Activated gamma-delta T cell (primary cell): ENCODE measurements at regions not wholly inside any gene's neighbourhood (a gene's known extent, or its start where the extent isn't known, plus 50 kb on each side); places are given as distances from the start of the nearest gene placed in this dataset.
"Not testable (repeated sequence)": the region's sequence is repeated elsewhere in the genome, so short reads cannot be mapped to it uniquely, and the experiment has no call there.

Experiments
- DNase-seq: peaks from one replicate; lab custom pipeline; 2025; lab: John Stamatoyannopoulos, UW

DNA sequence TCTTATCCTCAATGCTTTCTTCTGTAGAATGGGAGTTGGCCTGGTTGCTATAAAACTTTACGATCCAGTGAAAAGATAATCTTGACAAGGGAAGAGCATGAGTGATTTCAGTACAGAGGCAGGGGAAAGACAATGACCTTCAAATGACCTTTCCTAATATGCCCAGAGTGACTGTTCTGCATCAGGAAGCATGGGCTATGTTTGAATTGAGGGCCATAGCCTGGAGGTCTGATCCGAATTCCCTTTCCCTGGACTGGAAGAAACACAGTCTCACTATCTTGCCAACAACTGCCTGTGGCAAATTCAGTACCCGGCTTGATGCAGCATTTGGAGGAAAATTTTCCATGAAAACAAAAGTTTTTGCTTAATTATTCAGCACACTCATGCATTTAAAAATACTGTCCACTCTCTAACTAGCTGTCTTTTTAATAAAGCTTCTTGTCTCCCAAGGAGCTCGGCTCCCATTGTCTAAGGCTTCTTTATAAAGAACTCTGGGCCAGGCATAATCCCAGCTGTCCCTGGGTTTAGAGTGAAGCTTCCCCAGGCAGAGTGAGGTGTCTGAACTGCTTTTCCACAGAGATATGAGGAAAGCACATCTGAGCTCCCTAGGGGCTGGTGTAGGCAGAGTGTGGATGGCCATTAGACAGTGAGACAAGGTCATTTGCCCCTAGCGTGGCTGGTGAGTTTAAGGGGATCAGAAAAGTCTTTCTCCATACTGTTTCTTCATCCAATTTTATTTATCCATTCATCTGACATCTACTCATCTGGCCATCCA is 132.7 kb upstream of the CADM1 start:
- DNase-seq = no peak

DNA sequence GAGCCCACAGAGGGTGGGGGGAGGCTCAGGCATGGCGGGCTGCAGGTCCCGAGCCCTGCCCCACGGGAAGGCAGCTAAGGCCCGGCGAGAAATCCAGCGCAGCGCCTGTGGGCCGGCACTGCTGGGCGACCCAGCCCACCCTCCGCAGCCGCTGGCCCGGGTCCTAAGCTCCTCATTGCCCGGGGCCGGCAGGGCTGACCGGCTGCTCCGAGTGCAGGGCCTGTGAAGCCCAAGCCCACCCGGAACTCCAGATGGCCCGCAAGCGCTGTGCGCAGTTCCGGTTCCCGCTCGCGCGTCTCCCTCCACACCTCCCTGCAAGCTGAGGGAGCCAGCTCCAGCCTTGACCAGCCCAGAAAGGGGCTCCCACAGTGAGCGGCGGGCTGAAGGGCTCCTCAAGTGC is 129.8 kb upstream of the CADM1 start:
- DNase-seq = peak; percentile 13

DNA sequence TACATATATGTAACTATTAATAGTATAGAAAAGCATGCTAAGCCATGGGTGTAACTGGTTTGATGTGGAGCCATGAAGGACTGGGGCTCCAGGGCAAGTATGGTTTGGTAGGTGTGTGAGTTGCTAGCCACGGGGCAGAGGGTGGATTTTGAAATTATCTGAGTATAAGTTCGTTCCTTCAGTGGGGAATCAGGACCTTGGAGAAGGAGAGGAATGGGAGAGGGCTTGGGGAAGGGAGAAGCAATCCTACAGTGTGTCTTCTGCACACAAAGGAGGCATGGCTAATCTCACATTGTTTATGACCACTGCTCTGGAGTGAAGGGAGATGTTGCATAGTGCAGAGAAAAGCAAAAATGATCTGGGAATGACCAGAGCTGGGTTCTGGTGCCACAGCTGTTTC is 127.8 kb upstream of the CADM1 start:
- DNase-seq = no peak

DNA sequence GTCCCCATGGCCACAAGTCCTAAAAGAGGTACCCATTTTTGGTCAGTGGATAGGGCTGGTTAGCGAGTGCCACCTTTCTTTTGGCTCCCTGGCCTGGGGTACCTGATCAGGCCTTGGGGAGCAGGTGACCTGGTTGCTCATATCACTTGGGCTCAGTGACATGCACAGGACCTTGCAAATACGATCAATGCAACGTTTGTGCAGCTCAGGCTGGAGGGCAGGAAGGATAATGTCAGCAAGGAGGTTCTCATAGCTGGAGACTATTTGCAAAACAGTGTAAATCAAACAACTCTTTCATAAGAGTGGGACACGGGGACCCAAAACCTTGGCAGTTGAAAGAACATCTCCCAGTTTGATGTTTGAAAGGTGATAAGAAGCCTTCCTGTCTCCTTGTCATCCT is 127.4 kb upstream of the CADM1 start:
- DNase-seq = no peak

DNA sequence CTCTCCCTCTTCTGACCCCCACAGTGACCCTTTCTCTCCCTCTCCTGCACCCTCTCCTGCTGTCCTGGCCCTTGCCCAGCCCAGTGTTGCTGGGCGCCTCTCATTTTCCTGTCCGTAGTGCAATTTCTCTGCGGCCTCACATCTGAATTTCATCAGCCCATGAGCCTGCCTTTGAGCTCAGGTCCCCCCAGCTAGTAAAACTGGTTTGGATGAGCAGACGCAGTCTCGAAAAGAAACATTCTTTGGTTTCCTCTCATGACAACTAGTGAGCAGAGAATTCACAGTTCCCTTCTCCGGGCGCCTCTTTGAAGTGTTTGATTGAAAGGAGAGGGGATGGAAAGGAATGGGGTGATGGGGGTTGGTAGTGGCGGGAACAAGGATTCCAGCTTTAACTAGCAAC is 126.0 kb upstream of the CADM1 start:
- DNase-seq = no peak

DNA sequence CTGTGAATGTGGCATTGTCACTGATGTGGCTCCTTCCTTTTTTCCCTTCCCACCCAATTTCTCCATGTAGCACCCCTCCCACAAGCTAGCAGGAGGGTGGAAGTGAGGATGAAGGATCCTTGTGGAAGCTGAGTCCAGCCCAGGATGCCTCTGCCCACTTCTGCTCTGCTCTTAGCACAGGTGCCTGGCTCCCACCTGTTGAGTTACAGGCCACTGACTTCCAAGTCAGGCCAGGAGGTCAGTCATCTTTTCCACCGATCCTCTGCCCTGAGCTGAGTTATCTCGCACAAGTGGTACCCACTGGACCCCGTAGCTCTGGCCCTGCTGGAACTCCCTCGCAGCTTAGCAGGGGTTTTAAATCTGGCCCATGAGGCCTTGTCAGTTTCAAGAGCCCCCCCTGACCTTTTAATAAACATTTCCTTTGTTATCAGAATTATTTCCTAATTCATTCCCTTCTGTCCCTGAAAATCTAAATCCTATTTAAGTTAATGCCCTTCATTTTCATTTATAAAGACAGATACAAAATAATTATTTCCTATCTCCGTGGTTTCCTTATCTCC is 125.3 kb upstream of the CADM1 start:
- DNase-seq = no peak

DNA sequence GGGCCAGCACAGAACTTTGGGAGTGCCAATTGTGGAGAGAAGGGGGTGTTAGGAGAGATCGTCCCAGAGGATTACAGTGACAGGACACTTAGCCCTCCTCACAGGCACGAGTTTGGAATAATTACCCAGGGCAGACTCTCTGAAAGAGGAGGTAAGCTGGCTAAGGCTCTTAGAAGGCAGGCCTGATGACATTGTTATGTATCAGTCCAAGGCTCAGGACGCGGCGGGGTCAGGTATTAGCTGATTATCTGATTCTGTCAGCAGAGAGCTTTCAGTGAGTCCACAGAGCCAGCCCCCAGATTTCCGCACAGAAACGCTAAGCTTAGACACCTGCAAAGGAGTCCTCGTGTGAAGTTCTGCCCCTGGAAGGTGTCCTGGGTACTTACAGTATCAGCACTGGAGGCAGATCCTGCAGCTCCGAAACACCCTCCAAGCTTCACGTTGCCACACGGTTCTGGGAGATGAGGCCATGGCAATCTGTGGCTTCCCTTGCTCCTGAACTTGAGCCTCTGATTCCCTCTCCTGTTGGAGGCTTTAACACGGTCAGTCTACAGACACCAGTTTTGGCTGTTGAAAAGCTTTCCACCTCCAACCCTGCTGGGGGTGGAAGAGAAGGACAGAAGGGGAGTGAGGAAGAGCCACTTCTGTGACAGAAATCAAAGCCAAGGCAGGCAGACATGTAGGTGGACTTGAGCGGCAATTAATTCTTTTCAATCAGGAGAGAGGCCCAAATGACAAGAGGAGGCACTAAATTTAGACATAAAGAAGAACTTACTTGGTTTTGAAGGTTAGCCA is 123.6 kb upstream of the CADM1 start:
- DNase-seq = no peak

DNA sequence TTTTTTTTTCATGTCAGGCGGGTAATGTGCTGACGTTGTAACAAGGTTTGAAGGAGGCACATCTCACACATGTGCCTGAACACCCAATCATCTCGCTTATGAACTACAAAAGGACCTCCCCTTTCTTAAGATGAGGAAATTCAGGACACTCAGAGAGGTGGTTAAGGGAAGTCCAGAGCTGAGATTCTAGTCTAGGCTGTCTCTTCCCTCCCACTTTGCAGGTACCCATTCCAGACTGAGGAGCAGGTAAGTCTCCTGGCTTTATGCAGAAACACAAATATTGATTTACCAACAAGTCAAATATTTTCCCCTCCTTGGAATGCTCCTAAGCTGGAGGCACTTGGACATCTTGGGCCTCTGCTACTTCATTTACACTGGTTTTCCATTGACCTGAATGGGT is 122.9 kb upstream of the CADM1 start:
- DNase-seq = no peak

DNA sequence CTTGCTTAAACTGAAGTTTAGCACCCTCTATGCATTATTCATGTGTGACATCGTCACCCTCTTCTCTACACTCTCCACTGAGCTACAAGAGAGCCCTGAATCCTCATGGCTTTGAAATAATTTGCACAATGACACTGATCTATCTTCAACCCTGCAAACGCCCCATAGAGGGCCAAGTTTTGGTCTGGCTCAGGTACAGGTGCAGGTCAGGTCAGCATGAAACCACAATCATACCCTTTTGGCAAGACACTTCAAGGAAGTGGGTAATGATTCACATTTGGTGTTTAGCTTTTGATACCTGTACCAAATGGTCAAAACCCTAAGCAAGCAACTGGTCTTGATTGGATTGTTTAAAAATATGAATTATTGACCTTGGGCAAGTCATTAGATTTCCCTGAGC is 122.2 kb upstream of the CADM1 start:
- DNase-seq = no peak

DNA sequence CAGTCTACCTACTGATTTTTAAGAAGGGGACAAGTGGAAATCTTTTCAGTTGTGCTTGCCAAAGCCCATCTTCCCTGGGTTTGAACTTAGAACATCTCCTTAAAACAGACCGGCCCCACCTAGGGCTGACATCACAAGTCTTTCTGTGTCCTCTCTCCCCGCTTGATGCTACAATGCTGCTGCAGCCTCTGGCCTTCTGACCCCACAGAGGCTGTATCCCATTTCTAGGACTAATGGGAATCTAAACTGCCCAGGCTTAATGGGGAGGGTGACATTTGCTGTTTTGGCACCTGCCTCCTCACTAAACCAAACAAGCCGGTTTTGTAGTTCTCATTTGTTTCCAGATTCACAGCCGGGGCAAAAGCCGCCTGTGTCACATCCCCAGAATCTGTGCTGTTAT is 121.3 kb upstream of the CADM1 start:
- no peak for DNase-seq

DNA sequence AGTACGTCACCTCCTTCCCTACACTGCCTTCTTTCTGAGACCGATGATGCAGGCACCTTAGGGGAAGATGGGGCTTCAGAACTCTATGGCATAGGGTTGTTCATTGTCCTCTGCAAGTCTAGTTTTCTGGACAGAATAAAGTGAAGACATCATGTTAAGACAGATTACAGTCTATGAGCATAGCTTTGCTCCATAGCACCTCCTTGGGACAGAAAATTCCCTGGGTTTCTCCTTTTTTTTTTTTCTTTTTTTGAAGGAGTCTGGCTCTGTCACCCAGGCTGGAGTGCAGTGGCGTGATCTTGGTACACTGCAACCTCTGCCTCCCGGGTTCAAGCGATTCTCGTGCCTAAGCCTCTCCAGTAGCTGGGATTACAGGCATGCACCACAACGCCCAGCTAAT is 119.8 kb upstream of the CADM1 start:
- DNase-seq = no peak

DNA sequence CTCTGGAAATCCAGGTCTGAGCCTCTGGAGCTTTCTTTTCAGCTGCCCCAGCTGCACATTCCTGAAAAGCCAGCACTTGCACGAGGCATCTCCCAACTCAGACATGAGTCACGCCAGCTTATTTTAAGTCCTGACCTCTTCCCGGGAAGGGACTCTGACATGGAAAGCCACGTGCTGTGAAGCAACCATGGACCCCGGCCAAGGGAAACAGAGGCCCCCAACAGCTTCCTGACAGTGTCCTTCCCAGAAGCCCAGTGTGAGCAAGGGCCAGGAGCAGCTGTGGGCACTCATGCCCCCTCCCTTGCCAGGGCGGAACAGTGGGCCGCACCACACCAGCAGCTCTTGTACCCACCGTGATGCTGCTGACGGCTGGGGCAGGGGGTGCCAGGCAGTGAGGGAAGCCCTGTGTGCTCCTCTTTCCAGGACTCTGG is 118.8 kb upstream of the CADM1 start:
- no peak for DNase-seq

DNA sequence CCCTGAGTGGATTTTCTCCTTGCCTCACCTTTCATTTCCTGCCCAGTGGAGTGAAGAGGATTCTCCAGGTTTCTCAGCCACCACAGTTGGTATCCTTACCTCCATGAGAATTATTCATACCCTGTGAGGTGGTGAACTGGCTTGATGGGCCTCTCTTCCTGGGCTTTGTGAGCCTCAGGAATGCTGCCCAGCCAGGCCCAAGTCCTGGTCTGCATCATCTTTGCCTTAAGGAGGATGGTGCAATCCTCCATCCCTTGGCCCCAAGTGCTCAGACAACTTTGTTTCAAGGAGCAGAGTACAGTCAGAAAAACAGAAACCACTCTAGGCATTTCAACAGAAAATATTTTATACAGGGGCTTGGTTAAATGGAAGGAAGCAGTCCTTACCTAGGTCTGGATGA is 114.2 kb upstream of the CADM1 start:
- no peak for DNase-seq

DNA sequence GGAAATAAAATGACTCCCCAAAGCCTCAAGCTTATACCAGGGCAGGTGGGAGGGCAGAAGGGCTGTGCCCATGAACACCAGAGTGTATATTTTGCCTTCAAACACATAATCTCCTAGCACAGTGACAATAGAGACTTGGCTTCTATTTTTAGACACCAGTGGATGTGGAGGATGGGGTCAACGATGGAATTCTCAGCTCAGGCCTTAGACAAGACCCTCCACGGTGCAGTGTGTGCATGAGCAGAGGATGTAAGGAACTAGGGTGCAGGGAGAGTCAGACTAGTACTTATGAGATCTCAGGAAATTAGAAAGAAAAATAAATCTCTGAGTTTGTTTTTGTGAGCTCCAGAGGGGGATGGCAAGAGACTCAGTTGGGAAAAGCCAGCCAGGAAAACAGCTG is 113.6 kb upstream of the CADM1 start:
- no peak for DNase-seq

DNA sequence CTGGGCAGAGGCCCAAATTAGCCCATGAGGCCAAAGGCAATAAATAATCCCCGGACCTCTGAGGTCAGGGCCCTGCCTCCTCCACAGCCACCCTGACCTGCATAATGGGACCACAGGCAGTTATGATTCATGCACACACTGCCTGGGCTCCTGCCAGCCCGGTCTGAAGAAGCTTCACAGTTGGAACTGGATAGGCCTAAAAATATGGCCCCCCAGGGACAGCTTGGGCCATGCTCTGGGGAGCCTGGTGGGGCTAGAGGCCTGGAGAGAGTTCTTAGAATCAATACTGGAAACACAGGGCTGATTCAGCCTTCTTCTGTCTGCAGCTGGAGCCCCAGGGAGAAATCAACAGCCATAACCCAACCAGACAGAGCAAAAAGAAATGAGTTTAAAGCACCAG is 112.8 kb upstream of the CADM1 start:
- DNase-seq = no peak

DNA sequence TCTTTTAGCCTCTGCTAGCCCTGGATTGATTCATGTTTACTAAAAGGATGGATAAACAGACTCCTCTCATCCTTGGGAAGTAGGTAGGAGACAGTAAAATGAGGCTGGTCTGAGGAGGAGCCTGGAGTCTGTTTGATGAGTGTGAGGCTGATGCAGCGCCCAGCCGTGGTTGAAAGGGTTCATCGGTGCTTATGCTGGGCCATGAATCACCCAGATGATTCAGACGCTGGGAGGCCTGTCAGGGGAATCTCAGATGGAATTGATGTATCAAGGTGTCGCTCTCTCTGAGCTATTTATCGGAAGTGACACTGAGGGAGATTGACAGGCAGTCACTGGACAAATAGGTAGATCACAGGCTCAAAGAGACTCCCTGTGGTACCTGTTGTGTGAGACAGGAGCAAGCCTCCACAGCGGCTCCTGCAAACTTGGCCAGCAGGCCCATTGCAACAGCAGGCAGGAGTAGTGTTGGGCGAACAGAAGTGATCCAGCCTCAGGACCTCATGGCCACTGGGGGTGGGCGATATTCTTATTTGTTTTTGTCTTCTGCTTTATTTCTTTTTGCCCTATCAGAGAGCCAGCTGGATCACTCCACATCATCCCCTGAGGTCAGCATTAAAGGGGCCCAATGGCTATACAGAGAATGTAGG is 109.9 kb upstream of the CADM1 start:
- no peak for DNase-seq

DNA sequence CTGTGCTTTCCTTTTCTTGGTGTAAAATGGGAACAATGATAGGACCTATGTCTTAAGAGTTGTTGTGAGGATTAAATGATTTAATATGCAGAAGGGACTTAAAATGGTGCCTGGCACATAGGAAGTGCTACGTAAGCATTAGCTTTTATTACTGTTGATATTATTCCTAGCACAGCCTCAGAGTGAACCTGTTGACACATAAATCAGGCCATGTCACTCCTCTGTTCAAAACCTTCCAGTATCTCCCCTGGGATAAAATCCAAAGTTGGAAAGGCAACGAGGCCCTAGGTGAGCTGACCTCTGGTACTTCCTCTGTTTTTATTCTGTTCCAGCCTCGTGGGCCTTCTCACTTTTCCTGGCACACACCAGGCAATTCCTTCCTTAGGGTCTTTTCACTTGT is 108.8 kb upstream of the CADM1 start:
- DNase-seq = no peak

DNA sequence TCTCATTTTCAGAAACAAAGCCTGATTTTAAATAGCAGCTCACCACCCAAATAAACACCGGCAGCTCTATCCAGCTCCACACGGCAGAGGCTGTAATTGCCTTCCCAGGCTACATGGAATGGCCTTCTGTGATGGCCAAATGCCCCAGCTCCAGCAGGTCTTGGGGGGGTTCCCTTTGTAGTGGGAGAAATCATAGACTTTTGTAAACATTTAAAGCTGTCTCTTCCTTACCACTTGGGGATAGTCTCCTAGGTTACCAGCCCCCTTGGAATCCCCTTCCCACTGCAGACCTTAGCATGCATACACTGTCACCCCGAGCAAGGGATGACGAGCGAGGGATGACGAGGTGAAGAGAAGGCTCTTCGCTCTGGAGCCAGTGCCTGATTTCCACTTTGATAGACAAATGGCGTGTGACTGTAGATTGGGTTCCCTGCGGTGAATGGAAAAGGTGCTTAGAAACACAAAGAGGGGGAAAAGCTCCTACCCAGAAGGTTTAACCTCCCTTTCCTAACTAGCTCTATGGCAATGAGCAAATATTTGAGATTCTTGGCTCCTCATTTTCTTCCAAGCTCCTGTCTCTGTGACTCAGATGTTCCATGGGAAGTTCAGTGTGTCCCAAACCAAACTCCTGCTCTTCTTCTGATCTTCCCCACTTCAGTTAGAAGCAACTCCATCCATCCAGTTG is 108.0 kb upstream of the CADM1 start:
- DNase-seq = no peak

DNA sequence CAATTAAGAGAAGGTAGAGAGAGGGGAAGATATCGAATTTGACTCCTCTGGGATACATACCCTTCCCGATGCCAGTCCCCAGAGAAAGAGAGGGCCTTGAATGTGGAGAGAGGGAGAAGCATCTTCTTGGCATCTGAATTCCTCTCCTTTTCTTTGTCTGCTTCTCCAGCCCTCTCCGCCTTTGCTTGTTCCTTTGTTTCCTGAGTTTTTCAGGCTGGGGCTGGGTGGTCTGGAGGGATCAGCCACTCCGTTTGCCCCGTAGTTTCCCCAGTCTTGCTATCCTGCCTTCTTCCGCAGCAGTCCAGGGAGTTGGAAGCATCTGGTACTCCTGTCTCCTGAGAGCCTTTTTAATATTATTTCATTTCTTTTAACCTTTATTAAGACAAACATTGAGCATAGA is 107.1 kb upstream of the CADM1 start:
- DNase-seq = no peak

DNA sequence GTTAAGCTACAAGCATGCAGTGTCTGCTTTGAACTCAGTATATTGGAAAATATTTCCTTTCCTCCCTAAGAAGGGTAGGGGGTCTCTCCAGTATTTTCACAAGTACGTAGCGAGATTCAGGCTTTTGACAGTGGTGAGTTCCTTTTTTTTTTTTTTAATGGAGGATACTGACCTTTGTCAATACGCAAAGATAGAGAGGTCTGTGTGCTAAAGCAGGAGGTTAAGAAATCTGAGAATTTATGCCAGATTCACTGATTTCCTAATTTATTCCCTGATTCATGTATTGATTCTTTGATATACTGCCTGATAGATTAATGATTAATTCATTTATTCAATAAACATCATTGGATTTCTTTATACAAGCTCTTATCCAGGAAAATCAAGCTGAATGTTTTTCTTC is 106.7 kb upstream of the CADM1 start:
- no peak for DNase-seq

DNA sequence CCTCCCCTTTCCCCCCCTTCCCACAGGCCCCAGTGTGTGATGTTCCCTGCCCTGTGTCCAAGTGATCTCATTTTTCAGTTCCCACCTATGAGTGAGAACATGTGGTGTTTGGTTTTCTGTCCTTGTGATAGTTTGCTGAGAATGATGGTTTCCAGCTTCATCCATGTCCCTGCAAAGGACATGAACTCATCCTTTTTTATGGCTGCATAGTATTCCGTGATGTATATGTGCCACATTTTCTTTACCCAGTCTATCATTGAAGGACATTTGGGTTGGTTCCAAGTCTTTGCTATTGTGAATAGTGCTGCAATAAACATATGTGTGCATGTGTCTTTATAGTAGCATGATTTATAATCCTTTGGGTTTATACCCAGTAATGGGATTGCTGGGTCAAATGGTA is 106.0 kb upstream of the CADM1 start:
- not testable (repeated sequence) for DNase-seq

DNA sequence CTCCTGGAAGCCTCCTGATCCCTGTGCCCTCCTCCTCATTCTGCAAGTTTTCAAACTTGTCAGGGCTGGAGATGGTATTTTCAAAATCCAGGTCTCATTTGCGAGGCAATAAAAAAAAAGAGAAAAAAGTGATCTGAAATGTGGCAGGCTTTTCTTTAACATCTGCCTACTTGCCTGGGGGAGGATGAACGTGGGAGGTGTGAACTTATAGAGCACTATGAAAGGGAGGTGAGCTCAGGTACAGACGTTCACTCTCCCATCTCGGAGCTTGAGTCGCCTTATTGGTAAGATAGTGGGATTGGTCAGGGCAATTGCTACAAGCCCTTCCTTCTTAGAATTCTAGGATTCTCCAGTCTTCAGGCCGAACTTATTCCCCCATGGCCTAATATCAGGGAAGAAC is 104.8 kb upstream of the CADM1 start:
- no peak for DNase-seq
